ENCODE measurements at regions not wholly inside any gene's neighbourhood (a gene's known extent, or its start where the extent isn't known, plus 50 kb on each side); places are given as distances from the start of the nearest gene placed in this dataset.

GRCh38 chr11:26144911-26145310 lies 187.0 kb upstream of the ANO3 start:
- TF ChIP-seq CTCF (IDR thresholded peaks at IDR 0.05) (no peak), POLR2A (IDR thresholded peaks at IDR 0.05) (no peak)
